SK-N-MC (cell line): ENCODE measurements at regions not wholly inside any gene's neighbourhood (a gene's known extent, or its start where the extent isn't known, plus 50 kb on each side); places are given as distances from the start of the nearest gene placed in this dataset.

Experiments used
- EZH2 ChIP-seq: fragments of 200-600 bp; sonication (generic); IDR thresholded peaks from one replicate; pipeline ENCODE4 v1.6.1; 2017; ENCODE audit warnings: antibody characterized with exemption
- POLR2AphosphoS5 ChIP-seq: IDR thresholded peaks from 2 replicates; pipeline ENCODE4 v1.6.1; 2012; ENCODE audit warnings: mild to moderate bottlenecking, low read depth, low read length, borderline replicate concordance

- TF ChIP-seq POLR2AphosphoS5: no peak
- no peak for TF ChIP-seq EZH2
Observed at GRCh38 chr9:104313396-104314110, 190.5 kb upstream of the OR13F1 start.
